ENCODE measurements at regions not wholly inside any gene's neighbourhood (a gene's known extent, or its start where the extent isn't known, plus 50 kb on each side); places are given as distances from the start of the nearest gene placed in this dataset.

- Histone ChIP-seq H3K4me3 (ENCODE audit: low read length in 3 of 3) (no peak overlapping the region), H3K9me3 (ENCODE audit: control insufficient read depth in 2 of 3, insufficient read depth in 1 of 3, low read length in 3 of 3) (no peaks in the 10 kb centered on the region), H3K27me3 (ENCODE audit: control insufficient read depth, insufficient read depth, low read length) (no peaks in the 10 kb centered on the region), H3K4me1 (ENCODE audit: control insufficient read depth in 2 of 3, insufficient read depth in 2 of 3, low read depth in 1 of 3, low read length in 3 of 3) (no peaks in the 10 kb centered on the region), H3K27ac (ENCODE audit: low read depth in 2 of 2, low read length in 2 of 2) (no peak overlapping the region), H3K36me3 (ENCODE audit: control insufficient read depth in 2 of 3, insufficient read depth in 3 of 3, low read length in 3 of 3) (no peaks in the 10 kb centered on the region), H3K9ac (ENCODE audit: low read length in 3 of 3) (no peak overlapping the region)
- intact Hi-C loops (cut with DNase I) = no loop called here
- DNase-seq = peak in 1 of 5 donors; percentile 43
- TF ChIP-seq CTCF (IDR thresholded peaks at IDR 0.05; ENCODE audit: borderline replicate concordance, extremely low read depth, insufficient read depth) = peak; percentile 64
- FAIRE-seq = no peak
Observed at GRCh38 chr1:200279810-200280411, 129.9 kb downstream of the ZNF281 start.

GRCh38 chr1:200275816-200276453 lies 133.9 kb downstream of the ZNF281 start:
- no peaks in the 10 kb centered on the region for H3K27me3 ChIP-seq (ENCODE audit: control insufficient read depth, insufficient read depth, low read length)
- intact Hi-C loops (cut with DNase I) = no loop called here
- no peak overlapping the region for H3K27ac ChIP-seq (ENCODE audit: low read depth in 2 of 2, low read length in 2 of 2)
- DNase-seq (no peak), FAIRE-seq (no peak)
- no peak overlapping the region for H3K9ac ChIP-seq (ENCODE audit: low read length in 3 of 3)
- no peaks in the 10 kb centered on the region for H3K36me3 ChIP-seq (ENCODE audit: control insufficient read depth in 2 of 3, insufficient read depth in 3 of 3, low read length in 3 of 3)
- no peak overlapping the region for H3K4me3 ChIP-seq (ENCODE audit: low read length in 3 of 3)
- no peaks in the 10 kb centered on the region for H3K9me3 ChIP-seq (ENCODE audit: control insufficient read depth in 2 of 3, insufficient read depth in 1 of 3, low read length in 3 of 3)
- no peaks in the 10 kb centered on the region for H3K4me1 ChIP-seq (ENCODE audit: control insufficient read depth in 2 of 3, insufficient read depth in 2 of 3, low read depth in 1 of 3, low read length in 3 of 3)
- TF ChIP-seq CTCF (IDR thresholded peaks at IDR 0.05; ENCODE audit: borderline replicate concordance, extremely low read depth, insufficient read depth) = no peak

- H3K4me3 ChIP-seq (ENCODE audit: low read length in 3 of 3) = no peak overlapping the region
- intact Hi-C loops (cut with DNase I) = no loop called here
- FAIRE-seq = no peak
- H3K27me3 ChIP-seq (ENCODE audit: control insufficient read depth, insufficient read depth, low read length) = no peaks in the 10 kb centered on the region
- no peak overlapping the region for H3K9ac ChIP-seq (ENCODE audit: low read length in 3 of 3)
- H3K36me3 ChIP-seq (ENCODE audit: control insufficient read depth in 2 of 3, insufficient read depth in 3 of 3, low read length in 3 of 3) = no peaks in the 10 kb centered on the region
- H3K4me1 ChIP-seq (ENCODE audit: control insufficient read depth in 2 of 3, insufficient read depth in 2 of 3, low read depth in 1 of 3, low read length in 3 of 3) = no peaks in the 10 kb centered on the region
- H3K27ac ChIP-seq (ENCODE audit: low read depth in 2 of 2, low read length in 2 of 2) = no peak overlapping the region
- TF ChIP-seq CTCF (IDR thresholded peaks at IDR 0.05; ENCODE audit: borderline replicate concordance, extremely low read depth, insufficient read depth) = no peak
- no peak for DNase-seq
- no peaks in the 10 kb centered on the region for H3K9me3 ChIP-seq (ENCODE audit: control insufficient read depth in 2 of 3, insufficient read depth in 1 of 3, low read length in 3 of 3)
Observed at GRCh38 chr1:200275415-200275814, 134.4 kb downstream of the ZNF281 start.

All from kidney (tissue), 13 donors.